ENCODE measurements at regions not wholly inside any gene's neighbourhood (a gene's known extent, or its start where the extent isn't known, plus 50 kb on each side); places are given as distances from the start of the nearest gene placed in this dataset.

DNA sequence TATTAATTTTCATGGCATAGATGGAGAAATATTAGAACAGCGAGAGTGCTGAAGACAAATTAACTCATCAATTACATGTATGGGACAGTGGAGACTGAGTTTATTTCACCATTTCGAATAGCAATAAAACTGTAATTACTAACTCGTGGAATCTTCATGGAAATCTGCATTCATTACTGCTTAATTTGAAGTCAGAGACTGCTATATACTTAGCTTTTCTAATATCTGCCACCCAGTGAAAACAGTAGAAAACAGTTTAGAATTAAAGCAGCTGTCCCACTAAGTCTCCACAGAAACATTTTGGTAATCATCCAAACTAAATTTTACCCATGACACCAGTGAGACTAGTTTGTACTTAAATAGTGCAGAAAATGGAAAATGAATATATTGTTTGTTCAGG lies 56.8 kb downstream of the IZUMO3 start:
- no peaks in the 10 kb centered on the region for H3K27me3 ChIP-seq
- no peak overlapping the region for H3K4me3 ChIP-seq
- H3K9me3 ChIP-seq: no peaks in the 10 kb centered on the region
- in situ Hi-C loops (cut with MboI; ENCODE audit: low pct_ligation_motif_present in 1 of 4, low pct_unique_long_range_greater_than_20kb in 1 of 4, low sequenced_read_pairs in 3 of 4) (no loop called here), intact Hi-C loops (cut with DNase I; ENCODE audit: low total_unique reads) (no loop called here)
- 61 to 67% methylated on average over 3 of the region's 3 CpGs for WGBS, 2 donors (ENCODE audit: low coverage in 1 of 2)
- no peak for DNase-seq
- TF ChIP-seq, protein P1, sequence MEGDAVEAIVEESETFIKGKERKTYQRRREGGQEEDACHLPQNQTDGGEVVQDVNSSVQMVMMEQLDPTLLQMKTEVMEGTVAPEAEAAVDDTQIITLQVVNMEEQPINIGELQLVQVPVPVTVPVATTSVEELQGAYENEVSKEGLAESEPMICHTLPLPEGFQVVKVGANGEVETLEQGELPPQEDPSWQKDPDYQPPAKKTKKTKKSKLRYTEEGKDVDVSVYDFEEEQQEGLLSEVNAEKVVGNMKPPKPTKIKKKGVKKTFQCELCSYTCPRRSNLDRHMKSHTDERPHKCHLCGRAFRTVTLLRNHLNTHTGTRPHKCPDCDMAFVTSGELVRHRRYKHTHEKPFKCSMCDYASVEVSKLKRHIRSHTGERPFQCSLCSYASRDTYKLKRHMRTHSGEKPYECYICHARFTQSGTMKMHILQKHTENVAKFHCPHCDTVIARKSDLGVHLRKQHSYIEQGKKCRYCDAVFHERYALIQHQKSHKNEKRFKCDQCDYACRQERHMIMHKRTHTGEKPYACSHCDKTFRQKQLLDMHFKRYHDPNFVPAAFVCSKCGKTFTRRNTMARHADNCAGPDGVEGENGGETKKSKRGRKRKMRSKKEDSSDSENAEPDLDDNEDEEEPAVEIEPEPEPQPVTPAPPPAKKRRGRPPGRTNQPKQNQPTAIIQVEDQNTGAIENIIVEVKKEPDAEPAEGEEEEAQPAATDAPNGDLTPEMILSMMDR (IDR thresholded peaks at IDR 0.05): no peak
- TF ChIP-seq POLR2A (IDR thresholded peaks at IDR 0.05) (no peak), EP300 (IDR thresholded peaks at IDR 0.05; ENCODE audit: low read depth) (no peak), POLR2AphosphoS5 (IDR thresholded peaks at IDR 0.05) (no peak)
- no peaks in the 10 kb centered on the region for H3K36me3 ChIP-seq
- no peaks in the 10 kb centered on the region for H3K4me1 ChIP-seq
- no peak overlapping the region for H3K27ac ChIP-seq

DNA sequence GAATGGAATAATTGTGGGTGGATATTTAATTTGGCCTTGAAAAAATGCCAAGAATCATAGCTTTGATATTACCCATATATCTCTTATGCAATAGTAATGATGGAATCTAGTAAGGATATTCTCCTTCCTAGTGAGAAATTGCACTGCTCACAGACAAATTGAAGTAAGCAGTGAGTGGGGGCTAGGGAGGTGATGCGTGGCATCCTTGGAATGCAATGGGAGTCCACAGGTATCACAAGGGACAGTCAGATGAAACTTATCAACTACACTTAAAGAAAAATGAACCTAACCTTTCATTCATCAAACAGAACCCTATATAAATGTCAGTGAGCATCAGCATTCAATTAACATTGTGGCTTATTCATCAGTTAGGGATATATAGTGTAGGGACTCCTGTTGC lies 57.8 kb downstream of the IZUMO3 start:
- in situ Hi-C loops (cut with MboI; ENCODE audit: low pct_ligation_motif_present in 1 of 4, low pct_unique_long_range_greater_than_20kb in 1 of 4, low sequenced_read_pairs in 3 of 4): no loop called here
- TF ChIP-seq, protein P1 (IDR thresholded peaks at IDR 0.05): no peak
- TF ChIP-seq POLR2AphosphoS5 (IDR thresholded peaks at IDR 0.05) (no peak), EP300 (IDR thresholded peaks at IDR 0.05; ENCODE audit: low read depth) (no peak), POLR2A (IDR thresholded peaks at IDR 0.05) (no peak)
- Histone ChIP-seq H3K9me3 (no peaks in the 10 kb centered on the region), H3K36me3 (no peaks in the 10 kb centered on the region), H3K4me3 (no peak overlapping the region), H3K27ac (no peak overlapping the region), H3K4me1 (no peaks in the 10 kb centered on the region), H3K27me3 (no peaks in the 10 kb centered on the region)
- 78 to 88% methylated on average over 1 of the region's 1 CpG for WGBS, 2 donors (ENCODE audit: low coverage in 1 of 2)
- intact Hi-C loops (cut with DNase I; ENCODE audit: low total_unique reads): no loop called here
- DNase-seq: no peak

DNA sequence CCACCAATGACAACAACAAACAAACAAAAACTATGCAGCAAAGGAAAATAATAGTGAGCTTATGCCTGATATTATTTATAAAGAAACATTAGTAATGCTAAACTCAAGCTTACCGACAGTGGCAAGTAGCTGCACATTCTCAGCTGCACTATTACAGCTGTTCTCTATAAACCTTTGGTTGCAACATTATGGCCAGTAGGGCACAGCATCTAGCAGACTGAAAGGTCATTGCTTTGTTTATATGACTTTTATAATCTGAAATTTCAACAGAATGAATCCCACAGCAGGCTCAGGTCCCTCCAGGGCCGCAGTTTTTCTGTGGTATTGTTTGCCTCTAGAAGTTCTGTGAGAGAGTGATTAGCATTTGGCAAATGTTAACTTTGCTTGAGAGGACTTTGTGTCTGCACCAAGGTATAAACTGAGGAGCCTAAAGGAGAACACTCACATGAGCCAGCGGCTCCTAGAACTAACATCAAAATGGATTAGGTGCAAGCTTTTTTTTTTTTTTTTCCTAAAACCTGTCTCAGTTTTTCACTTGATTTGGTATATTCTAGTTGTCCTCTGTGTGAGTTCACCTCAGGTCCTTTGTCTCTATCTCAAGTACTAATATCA lies 58.3 kb downstream of the IZUMO3 start:
- Histone ChIP-seq H3K27ac (no peak overlapping the region), H3K4me3 (no peak overlapping the region), H3K4me1 (no peaks in the 10 kb centered on the region), H3K27me3 (no peaks in the 10 kb centered on the region), H3K36me3 (no peaks in the 10 kb centered on the region), H3K9me3 (no peaks in the 10 kb centered on the region)
- no peak for TF ChIP-seq POLR2A (IDR thresholded peaks at IDR 0.05)
- TF ChIP-seq POLR2AphosphoS5 (IDR thresholded peaks at IDR 0.05): no peak
- TF ChIP-seq, protein P1 (IDR thresholded peaks at IDR 0.05): no peak
- no peak for TF ChIP-seq EP300 (IDR thresholded peaks at IDR 0.05; ENCODE audit: low read depth)
- in situ Hi-C loops (cut with MboI; ENCODE audit: low pct_ligation_motif_present in 1 of 4, low pct_unique_long_range_greater_than_20kb in 1 of 4, low sequenced_read_pairs in 3 of 4) (no loop called here), intact Hi-C loops (cut with DNase I; ENCODE audit: low total_unique reads) (no loop called here)
- no peak for DNase-seq
- 34 to 47% methylated on average over 3 of the region's 3 CpGs for WGBS, 2 donors (ENCODE audit: low coverage in 1 of 2)

DNA sequence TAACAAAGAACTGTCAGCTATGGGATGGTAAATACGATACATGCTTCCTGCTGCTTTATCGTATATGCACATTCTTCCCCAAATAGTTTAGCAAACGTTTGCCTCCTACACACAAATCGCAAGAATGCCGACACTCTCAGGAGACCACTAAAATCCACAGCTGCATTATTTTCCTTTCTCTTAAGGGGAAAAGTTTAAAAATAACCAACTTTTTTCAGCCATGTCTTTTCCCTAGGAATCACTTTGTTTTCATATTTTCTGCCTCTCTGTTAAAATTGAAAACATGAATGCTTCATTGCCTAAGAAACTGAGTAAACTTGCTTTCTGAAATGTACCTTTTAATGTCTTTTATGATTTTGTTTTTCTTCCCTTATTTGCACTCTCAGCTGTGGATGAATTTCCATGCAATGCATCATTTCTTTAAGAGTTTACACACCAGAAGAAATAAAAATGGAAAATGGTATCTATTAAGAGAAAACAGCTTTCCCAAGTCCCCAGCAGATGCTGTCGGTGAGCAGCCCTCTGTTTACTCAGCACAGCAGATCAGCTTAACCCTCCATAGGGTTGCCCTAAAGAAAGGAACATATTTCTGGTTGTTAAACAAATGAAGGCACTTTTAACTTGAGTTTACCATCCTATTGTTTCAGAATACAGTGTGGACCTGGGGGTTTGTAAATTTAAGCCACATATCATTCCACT lies 66.2 kb downstream of the IZUMO3 start:
- H3K9me3 ChIP-seq: no peaks in the 10 kb centered on the region
- H3K27me3 ChIP-seq: no peaks in the 10 kb centered on the region
- no peak for TF ChIP-seq POLR2A (IDR thresholded peaks at IDR 0.05)
- no peak for TF ChIP-seq POLR2AphosphoS5 (IDR thresholded peaks at IDR 0.05)
- TF ChIP-seq, protein P1 (IDR thresholded peaks at IDR 0.05): no peak
- TF ChIP-seq EP300 (IDR thresholded peaks at IDR 0.05; ENCODE audit: low read depth): no peak
- no peaks in the 10 kb centered on the region for H3K36me3 ChIP-seq
- no peak overlapping the region for H3K27ac ChIP-seq
- intact Hi-C loops (cut with DNase I; ENCODE audit: low total_unique reads) (no loop called here), in situ Hi-C loops (cut with MboI; ENCODE audit: low pct_ligation_motif_present in 1 of 4, low pct_unique_long_range_greater_than_20kb in 1 of 4, low sequenced_read_pairs in 3 of 4) (no loop called here)
- no peak for DNase-seq
- H3K4me3 ChIP-seq: no peak overlapping the region
- H3K4me1 ChIP-seq: no peaks in the 10 kb centered on the region
- WGBS, 2 donors (ENCODE audit: low coverage in 1 of 2): 26 to 42% methylated on average over 6 of the region's 6 CpGs
